GM23338 (cell line): ENCODE measurements at regions not wholly inside any gene's neighbourhood (a gene's known extent, or its start where the extent isn't known, plus 50 kb on each side); places are given as distances from the start of the nearest gene placed in this dataset.

Experiments
- EZH2 ChIP-seq: fragments of 200-600 bp; sonication (generic); IDR thresholded peaks from one replicate; pipeline ENCODE4 v1.8.0; 2017; ENCODE audit warnings: antibody characterized with exemption, mild to moderate bottlenecking, low read depth; ENCODE audit not compliant: unreplicated experiment
- TF ChIP-seq, protein P1 (sequence below), 2 experiments: fragments of 200-600 bp in 1 of 2; sonication (generic) in 1 of 2; conservative IDR thresholded peaks; 2 replicates each; pipeline versions ENCODE4 v1.5.1 to v1.6.1; 2016 to 2017; ENCODE audit warnings: antibody characterized with exemption in 2 of 2, low read depth in 2 of 2, mild to moderate bottlenecking in 2 of 2, moderate library complexity in 1 of 2

DNA sequence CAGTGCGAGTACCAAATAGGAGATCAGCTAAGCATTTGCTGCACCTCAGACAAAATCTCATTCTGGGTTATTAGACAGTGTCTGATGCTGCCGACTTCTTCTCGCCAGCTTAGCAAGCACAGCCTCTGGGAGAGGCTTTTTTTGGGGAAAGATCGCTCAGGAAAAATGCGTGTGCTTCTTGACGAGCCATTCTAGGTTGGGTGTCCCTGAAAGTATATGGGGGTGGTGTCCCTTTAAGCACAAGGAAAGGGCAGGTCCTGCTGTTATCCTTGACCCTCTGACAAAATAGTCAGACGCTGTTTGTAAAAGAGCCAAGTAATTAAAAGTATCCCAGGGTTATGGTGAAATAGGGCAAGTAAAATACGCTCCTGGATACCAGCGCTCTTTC lies 540.1 kb upstream of the FZD8 start:
- TF ChIP-seq, protein P1, sequence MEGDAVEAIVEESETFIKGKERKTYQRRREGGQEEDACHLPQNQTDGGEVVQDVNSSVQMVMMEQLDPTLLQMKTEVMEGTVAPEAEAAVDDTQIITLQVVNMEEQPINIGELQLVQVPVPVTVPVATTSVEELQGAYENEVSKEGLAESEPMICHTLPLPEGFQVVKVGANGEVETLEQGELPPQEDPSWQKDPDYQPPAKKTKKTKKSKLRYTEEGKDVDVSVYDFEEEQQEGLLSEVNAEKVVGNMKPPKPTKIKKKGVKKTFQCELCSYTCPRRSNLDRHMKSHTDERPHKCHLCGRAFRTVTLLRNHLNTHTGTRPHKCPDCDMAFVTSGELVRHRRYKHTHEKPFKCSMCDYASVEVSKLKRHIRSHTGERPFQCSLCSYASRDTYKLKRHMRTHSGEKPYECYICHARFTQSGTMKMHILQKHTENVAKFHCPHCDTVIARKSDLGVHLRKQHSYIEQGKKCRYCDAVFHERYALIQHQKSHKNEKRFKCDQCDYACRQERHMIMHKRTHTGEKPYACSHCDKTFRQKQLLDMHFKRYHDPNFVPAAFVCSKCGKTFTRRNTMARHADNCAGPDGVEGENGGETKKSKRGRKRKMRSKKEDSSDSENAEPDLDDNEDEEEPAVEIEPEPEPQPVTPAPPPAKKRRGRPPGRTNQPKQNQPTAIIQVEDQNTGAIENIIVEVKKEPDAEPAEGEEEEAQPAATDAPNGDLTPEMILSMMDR (conservative IDR thresholded peaks at IDR 0.05; ENCODE audit: low read depth in 2 of 2): no peak
- TF ChIP-seq EZH2: no peak
